Islet precursor cell (in vitro differentiated cells): ENCODE measurements at regions not wholly inside any gene's neighbourhood (a gene's known extent, or its start where the extent isn't known, plus 50 kb on each side); places are given as distances from the start of the nearest gene placed in this dataset.
"Not testable (repeated sequence)": the region's sequence is repeated elsewhere in the genome, so short reads cannot be mapped to it uniquely, and the experiment has no call there.

ENCODE experiments used
- DNase-seq: peaks from one replicate; pipeline ENCODE4 v3.0.0-alpha.2; 2018

DNA sequence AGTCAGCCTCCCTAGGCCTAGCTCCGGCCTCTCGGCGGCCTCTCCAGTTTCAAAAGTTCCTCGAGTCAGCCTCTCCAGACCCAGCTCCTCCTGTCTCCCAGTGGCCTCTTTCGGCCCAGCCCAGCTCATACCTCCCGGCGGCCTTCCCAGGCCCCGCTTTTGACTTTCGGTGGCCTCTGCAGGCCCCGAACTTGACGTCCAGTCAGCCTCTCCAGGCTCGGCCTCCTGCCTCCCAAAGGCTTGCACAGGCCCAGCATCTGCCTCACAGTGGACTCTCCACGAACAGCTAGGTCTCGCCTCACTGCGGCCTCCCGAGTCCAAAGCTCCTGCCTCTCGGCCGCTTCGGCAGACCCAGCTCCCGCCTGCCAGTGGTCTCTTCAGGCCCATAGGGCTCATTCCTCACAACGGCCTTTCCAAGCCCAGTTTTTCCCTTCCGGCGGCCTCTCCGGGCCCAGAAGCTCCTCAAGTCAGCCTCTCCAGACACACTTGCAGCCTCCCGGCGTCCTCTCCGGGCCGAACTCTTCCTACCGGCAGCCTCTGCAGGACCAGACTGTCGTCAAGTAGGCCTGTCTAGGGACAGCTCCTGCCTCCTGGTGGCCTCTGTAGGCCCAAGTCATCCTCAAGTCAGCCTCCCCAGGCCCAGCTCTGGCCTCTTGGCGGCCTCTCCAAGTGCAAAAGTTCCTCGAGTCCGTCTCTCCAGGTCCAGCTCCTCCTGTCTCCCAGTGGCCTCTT, 249.9 kb upstream of the ZNF722 start:
- peak; percentile 16 for DNase-seq

DNA sequence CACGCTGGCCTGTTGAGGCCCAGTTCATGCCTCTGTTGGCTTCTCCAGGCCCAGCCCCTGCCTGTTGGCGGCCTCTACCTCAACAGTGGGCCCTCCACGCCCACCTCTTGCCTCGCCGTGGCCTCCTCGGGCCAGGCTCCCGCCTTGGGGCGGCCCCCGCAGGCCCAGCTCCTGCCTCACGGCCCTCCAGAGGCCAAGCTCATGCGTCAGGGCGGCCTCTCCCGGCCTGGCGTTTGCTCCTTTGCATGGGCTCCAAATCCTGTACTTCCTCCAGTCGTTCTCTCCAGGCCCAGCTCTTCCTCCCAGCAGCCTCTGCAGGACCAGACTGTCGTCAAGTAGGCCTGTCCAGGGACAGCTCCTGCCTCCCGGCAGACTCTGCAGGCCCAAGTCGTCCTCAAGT, 246.2 kb upstream of the ZNF722 start:
- DNase-seq = not testable (repeated sequence)

DNA sequence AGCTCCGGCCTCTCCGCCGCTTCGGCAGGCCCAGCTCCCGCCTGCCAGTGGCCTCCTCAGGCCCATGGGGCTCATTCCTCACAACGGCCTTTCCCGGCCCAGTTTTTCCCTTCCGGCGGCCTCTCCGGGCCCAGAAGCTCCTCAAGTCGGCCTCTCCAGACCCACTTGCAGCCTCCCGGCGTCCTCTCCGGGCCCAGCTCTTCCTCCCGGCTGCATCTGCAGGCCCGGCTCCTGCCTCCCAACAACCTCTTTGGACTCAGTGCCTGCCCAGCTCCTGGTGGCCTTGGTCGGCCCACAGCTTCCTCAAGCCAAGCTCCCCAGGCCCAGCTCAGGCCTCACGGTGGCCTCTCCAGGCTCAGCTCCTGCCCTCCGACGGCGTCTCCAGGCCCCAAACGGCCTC, 245.5 kb upstream of the ZNF722 start:
- not testable (repeated sequence) for DNase-seq

DNA sequence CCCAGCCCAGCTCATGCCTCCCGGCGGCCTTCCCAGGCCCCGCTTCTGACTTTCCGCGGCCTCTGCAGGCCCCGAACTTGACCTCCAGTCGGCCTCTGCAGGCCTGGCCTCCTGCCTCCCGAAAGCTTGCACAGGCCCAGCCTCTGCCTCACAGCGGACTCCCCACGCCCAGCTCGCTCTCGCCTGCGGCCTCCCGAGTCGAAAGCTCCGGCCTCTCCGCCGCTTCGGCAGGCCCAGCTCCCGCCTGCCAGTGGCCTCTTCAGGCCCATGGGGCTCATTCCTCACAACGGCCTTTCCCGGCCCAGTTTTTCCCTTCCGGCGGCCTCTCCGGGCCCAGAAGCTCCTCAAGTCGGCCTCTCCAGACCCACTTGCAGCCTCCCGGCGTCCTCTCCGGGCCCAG, 238.4 kb upstream of the ZNF722 start:
- not testable (repeated sequence) for DNase-seq

DNA sequence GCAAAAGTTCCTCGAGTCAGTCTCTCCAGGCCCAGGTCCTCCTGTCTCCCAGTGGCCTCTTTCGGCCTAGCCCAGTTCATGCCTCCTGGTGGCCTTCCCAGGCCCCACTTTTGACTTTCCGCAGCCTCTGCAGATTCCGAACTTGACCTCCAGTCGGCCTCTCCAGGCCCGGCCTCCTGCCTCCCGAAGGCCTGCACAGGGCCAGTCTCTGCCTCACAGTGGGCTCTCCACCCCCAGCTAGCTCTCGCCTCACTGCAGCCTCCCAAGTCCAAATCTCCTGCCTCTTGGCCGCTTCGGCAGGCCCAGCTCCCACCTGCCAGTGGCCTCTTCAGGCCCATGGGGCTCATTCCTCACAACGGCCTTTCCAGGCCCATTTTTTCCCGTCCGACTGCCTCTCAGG, 233.1 kb upstream of the ZNF722 start:
- not testable (repeated sequence) for DNase-seq

DNA sequence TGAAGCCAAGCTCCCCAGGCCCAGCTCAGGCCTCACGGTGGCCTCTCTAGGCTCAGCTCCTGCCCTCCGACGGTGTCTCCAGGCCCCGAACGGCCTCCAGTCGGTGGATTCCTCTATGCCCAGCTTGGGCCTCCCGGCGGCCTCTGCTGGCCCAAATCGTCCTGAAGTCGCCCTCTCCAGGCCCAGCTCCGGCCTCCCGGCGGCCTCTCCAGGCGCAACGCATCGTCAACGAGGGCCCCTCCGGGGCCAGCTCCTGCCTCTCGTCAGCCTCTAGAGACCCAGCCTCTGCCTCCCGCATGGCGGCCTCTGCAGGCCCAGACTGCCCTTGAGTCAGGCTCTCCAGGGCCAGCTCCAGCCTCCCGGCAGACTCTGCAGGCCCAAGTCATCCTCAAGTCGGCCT, 232.5 kb upstream of the ZNF722 start:
- not testable (repeated sequence) for DNase-seq

DNA sequence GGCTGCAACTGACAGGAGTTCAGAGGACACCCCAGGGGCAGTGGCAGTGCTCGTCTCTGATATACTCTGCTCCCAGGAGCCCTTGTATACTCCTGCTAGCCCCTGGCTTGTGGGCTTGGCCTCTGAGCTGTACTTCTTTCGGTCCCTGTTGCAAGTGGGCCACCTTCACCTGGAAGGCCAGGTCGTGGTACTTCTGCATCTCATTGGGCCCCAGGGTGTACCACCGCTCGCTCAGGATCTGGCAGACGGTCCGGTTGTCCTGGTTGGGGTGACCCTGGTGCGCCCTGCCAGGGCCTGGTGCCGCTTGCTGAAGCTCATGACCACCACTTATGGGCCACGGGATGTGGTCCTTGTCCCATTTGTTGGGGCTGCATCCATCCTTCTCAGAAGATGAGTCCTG, 228.5 kb upstream of the ZNF722 start:
- DNase-seq = not testable (repeated sequence)

DNA sequence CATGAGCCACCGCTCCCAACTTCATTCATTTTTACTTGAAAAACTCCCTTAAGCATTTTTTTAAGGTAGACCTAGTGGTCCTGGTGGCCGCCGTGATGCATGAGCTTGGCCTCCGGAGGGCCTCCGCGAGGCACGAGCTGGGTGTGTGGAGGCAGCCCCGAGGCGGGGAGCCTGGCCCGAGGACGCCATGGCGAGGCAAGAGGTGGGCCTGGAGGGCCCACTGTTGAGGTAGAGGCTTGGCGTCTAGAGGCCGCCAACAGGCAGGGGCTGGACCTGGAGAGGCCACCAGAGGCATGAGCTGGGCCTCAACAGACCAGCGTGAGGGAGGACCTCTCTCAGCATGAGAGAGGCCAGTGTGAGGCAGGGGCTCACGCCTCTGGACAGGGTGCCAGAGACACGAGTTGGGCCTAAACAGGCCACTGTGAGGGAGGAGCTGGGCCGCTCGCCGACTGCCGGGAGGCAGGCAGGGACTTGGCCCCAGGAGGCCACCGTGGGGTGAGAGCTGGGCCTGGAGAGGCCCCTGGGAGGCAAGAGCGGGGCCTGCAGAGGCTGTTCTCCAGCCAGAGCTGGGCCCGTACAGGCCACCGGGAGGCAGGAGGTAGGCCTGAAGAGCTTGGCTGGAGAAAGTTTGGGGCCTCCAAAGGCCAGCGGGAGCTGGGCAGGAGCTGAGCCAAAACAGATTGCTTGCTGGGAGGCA, 227.1 kb upstream of the ZNF722 start:
- DNase-seq = not testable (repeated sequence)

DNA sequence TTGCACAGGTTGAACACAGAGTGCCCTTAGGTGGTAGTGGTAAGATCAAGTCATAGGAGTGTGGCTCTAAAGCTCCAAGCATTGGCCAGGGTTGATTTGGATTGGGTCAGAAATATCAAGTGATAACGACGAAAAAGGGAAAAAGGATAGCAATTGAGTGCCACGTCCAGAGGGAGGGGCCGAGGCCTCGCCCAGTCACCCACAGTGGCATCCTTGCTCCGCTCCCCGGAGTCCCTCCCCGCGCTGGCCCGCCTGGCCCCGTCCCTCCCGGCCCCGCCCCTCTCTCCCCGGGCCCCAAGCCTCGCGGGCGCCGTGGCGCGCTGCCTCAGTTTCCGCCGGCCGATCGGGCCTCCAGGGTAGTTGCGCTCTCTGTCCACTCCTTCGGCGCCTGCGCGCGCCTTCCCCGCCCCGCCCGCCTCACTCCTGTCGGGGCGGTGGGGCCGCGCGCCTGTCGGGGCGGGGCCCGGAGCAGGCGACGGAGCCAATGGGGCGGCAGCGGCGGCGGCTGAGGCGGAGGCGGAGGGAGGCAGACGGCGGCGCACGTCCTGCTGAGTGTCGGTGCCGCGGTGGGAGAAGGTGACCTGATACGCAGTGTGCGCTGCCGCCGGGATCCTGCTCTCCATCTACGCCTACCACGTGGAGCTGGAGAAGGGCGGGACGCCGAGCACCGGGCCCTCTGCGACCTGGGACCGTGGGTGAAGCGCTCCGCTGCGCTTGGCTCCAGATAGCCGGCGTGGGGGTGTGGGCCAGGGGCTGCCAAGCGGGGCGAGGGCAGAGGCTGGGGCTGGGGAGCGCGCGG, 209.1 kb upstream of the ZNF722 start:
- no peak for DNase-seq

DNA sequence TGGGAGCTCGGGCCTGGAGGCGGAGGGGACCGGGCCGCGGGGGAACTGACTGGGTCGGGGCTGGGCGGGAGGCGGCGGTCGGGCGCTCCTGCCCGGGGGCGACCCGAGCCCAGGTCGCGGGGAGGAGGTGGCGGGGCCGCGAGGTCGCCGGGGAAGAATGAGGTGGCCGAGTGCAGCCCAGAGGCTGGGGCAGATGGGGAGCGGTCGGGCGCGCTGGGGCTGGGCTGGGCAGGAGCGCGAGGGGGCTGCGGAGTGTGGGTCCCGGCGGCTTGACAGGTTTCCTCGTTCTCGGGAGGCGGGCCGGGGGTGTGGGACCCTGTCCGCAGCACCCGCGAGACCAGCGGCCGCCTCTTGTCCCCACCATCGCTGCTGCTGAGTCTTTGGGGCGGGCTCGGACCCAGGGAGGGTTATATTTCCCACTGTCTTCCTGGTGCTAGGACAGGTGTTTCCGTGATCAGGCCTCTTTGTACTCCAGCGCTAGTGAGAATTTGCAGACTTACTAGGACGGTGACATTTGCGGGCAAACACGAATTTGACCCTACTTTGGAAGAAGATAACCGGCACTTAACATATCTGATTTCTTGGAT, 208.4 kb upstream of the ZNF722 start:
- DNase-seq = not testable (repeated sequence)
